NCI-H1694 treated with DMSO at 0.1 percent for 48 hours (cell line): ENCODE measurements at regions not wholly inside any gene's neighbourhood (a gene's known extent, or its start where the extent isn't known, plus 50 kb on each side); places are given as distances from the start of the nearest gene placed in this dataset.
"Not testable (repeated sequence)": the region's sequence is repeated elsewhere in the genome, so short reads cannot be mapped to it uniquely, and the experiment has no call there.

Source experiments
- DNase-seq: peaks from one replicate; lab custom pipeline; 2025; lab: John Stamatoyannopoulos, UW

DNA sequence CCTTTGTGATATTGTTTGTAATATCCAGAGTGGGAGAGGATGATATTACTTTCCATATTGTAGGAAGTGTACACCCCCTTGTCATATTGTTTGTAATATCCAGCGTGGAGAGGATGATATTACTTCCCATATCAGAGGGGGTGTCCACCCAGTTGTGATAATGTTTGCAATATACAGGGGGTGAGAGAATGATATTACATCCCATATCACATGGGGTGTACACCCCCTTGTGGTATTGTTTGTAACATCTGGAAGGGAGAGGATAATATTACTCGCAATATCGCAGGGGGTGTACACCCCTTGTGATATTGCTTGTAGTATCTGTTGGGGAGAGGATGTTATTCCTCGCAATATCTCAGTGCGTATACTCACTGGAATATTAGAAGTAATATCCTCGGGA lies 61.5 kb downstream of the PRSS23 start:
- DNase-seq, result no peak

DNA sequence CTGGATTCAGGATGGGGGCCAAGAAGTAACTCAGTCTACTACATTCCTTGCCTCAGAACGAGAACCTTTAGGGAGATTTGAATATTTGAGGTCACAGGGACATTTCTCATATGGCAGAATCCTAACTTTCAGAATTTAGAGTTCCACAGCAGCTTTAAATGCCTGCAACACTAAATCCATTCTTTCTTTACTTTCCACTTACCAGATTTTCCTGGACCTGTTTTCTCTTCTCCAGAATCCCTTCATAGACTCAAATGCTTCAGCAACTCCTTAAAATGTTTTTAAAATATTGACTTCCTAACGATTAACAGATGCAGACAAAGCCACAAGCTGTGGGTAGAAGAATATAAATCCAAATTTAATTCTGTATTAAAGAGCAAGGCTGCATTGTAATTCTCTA lies 63.1 kb downstream of the PRSS23 start:
- no peak for DNase-seq

DNA sequence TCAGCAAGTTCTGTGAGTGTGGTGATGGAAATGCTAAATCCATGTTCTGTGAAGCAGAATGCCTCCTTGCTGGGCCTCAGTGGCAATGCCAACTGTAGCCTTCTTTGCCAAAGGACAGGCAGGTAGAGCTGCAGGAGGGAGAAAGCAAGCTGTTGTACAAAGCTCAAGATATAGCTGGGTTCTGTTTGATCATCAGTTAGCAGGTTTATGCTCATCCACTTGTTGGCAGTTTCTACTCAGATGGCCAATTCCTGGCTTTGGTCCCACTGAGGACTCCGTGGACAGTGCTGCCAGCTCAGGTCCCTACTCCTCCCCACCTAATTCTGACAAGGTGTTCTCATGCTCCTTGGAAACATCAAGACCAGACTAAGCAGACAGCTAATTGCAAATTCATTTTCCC lies 65.1 kb downstream of the PRSS23 start:
- DNase-seq, result no peak

DNA sequence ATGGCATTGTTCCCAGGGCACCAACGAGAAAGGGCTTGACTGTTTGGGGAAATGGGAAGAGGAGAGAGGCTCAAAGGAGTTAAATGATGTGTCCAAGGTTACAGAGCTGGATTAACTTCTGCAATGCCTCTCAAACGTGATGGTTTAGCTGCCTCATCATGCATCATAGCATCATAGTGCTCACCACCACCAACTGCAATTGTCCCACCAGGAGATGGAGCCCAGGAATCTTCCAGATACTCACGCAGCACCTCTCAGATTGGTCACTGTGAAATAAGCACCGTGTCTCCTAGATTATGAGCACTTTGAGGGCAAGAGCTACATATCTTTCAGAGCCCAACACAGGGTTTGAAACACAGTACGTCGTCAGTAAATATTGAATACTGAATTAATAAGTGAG lies 69.2 kb downstream of the PRSS23 start:
- DNase-seq, result no peak

DNA sequence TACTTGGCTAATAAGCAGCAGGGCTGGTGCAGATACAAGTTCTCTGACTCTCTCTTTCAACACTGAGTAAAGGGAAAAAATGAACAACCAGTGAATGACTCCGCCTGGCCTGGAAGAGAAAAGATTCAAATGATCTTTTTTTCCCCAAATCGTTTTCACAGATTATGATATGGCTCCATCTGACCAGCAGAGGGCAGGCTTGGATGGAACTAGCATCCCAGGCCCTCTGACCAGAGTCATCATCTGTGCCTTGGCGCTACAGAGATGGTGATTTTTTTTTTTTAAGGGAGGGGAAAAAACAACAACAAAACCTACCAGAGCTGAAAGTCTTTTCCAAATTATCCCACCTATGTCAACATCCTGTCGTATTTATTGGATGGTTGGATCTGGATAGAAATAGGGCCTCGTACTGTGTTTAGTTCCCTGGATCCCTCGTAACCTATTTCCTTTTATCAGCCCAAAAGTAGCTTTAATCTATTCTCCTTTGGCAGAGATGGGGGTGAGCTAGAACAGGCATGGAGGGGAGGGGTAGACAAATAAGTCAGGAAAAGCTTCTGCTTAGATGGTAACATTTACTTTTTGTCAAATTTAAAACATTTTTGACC lies 69.7 kb downstream of the PRSS23 start:
- peak; percentile 11 for DNase-seq

DNA sequence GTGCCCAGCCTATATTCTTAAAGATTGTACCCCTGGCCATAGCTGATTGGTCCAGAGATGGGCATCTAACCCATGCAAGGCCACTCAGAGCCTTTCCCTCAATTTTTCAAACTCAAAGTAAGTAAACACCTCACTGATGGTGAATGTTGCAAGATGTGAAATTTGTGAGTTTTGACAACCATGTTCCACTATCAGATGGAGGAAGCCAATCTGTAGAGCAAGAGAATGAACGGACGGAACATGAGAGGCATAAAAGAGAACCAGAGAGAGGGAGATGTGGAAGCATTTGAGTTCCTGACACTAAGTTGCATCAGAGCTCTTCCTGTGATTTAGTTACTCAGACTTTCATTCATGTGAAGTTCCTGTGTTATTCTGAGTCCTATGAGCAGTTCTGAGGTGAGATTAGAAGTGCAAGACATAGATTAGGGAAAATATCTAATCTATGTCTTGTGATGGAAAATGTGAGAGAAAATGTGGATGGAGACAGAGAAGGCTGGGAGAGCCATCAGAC lies 73.3 kb downstream of the PRSS23 start:
- no peak for DNase-seq

DNA sequence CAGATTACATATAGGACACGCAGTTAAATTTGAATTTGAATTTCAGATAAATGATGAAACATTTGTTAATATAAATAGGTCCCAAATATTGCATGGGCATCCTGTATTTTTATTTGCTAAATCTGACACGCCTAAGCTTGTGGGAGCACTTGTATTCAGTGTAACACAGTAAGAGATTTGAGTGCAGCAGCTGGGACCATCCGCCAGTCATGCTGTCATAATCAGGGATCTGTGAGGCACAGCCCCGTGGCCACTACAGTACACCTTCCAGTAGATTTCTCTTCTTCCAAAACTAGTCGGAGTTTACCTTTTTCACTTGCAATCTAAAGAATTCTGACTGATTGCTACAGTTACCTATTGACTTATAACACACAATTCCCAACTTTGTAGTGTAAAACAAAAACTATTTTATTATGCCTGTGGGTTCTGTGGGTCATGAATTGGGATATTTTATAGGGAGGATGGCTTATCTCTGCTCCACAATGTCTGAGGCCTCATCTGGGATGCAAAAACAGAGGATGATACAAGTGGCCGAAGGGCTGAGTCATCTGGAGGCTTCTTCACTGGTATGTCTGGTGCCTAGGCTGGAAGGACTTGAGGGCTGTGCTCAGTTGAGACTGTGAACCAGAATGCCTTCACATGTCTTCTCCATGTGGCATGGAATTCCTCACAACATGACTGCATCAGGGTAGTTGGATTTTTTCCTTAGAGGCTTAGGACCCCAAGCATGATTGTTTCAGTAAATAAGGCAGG lies 74.1 kb downstream of the PRSS23 start:
- no peak for DNase-seq

DNA sequence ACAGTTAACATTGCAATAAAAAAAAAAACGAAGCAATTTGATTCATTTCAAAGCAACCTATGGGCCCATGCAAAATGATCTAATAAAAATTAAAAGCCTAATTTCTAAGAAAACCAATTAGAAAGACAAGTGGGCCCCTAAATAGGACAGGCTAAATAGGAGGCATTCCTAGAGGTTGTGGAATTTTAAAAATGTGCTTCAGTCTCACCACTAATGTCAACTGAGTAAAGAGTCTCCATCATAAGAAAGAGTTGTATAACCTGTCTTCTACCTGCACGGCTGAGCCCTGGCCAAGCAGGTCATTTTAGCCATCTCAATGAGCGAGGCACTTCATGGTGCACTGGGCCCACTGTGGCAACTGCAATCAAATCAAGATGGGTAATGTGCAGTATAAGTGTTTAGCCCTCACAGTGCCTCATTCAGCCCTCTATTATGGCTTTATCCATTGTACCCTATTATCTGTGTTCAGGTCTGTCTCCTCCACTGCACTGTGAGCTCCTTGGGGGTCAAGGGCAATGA lies 76.4 kb downstream of the PRSS23 start:
- DNase-seq, result no peak

DNA sequence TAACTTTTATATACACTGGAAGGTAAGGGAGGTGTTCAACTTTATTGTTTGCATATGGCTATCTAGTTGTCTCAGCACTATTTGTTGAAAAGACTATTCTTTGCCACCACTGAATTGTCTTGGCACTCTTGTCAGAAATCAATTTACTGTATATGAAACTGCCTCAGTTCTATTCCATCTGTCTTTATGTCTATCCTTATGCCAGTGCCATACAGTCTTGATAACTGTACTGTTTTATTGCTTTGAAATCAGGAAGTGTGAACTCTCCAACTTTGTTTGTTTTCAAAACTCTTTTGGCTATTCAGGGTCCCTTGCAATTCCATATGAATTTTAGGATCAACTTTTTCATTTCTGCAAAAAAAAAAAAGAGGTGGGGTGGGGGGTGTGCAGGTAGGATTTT lies 77.2 kb downstream of the PRSS23 start:
- no peak for DNase-seq

DNA sequence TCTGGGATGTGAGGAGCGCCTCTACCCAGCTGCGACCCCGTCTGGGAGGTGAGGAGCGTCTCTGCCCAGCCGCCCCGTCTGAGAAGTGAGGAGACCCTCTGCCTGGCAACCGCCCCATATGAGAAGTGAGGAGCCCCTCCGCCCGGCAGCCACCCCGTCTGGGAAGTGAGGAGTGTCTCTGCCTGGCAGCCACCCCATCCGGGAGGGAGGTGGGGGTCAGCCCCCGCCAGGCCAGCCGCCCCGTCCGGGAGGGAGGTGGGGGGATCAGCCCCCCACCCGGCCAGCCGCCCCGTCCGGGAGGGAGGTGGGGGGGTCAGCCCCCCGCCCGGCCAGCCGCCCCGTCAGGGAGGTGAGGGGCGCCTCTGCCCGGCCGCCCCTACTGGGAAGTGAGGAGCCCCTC lies 76.0 kb downstream of the FZD4 start:
- DNase-seq, result not testable (repeated sequence)

DNA sequence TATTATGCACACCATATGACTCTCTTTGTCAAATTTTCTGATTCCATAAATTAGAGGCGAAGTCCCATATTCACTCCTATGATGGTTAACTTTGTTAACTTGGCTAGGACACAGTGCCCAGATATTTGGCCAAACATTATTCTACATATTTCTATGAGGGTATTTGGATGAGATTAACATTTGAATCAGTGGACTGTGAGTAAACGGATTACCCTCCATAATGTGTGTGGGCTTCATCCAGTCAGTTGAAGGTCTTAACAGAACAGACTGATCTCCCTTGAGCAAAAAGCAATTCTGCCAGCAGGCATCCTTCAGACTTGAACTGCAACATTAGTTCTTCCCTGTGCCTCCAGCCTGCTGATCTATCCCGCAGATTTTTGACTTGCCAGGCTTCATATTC lies 69.9 kb downstream of the FZD4 start:
- DNase-seq, result no peak

DNA sequence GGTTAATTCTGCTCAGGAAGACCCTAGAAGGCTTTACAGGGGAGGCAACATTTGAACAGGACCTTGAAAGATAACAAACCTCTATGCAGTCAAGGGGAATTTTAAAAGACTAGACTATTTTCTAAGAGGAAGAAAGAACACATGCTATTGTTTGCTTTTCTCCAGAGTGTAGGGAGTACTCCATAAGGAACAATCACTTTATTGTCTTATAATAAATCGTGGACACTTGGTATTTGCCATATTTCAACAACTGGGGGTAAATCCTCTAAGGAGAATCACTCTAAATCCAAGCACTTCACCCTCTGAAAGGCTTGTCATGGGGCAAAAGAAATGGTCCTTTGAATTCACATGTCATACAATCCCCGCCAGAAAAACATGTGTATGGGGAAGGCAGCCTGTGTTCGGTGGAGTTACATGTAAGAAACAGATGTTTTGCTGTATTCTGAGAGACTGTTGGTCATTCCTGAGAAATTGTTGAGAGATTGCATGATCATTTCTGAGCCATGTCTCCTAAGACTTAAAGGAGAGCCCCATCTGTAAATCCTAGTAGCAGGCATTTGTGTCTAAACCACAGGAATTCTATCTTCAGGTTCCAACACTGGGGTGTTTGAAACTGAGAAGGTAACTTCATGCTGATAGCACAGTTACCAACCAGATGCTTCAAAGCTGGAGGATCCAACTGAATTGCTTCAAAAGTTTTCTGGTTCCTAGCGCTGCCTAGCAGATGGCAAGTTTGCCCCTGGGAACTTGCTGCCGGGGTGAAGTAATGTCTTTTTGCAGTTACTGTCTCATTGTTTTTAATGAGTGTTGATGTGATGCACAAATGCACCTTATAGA lies 66.8 kb downstream of the FZD4 start:
- no peak for DNase-seq

DNA sequence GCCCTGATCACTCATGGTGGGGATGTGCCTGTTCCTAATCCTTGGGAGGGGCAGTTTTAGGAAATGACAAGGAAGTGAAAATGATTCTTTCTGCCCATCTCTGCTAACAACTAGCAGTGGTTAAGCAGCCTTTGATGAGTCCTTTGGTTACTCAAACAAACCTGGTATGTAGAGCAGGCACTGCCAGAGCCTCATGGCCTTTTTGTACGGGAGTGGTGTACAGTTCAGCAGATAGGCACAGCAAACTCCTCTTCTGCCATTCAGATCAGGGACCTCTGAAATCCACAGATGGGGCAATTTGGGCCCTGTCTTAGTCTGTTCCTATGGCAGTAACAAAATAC lies 66.2 kb downstream of the FZD4 start:
- DNase-seq, result no peak

DNA sequence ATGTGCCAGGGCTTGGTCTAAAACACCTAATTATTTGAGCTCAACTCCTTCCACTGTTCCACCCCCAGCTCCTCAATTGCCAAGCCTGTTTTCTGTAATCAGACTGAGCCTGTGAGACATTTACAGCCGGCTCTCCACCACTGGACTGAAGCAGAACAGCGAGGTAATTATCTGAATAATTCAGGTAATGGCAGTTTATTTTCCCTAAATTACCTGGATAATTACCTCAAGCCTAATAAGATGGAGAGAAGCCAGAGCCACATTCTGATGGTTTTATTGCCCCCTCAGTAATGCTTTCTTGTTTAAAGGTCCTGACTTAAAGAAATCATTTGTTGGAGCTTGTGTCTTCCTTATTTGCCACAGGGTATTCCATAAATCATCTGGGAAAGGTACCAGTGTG lies 64.2 kb downstream of the FZD4 start:
- DNase-seq, result no peak

DNA sequence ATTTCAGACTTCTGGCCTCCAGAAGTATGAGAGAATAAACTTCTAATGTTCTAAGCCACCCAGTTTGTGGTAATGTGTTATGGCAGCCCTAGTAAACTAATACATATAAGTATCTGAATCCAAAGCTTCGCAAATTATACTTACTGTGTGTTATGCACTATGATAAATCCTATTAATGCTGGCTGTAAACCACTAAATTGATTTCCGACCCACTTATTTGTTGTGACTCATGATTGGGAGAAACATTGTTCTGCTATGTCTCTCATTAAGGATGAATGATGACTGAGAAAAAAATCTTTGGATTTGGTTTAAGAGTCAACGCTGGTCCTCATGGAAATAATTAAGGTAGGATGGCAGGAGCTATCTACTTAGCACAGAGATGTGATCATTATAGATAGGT lies 62.0 kb downstream of the FZD4 start:
- DNase-seq, result no peak
